HUES64 (cell line): ENCODE measurements at regions not wholly inside any gene's neighbourhood (a gene's known extent, or its start where the extent isn't known, plus 50 kb on each side); places are given as distances from the start of the nearest gene placed in this dataset.

Source experiments
- H3K27ac ChIP-seq: 2 replicates; pipeline ENCODE4 v1.7.0; 2013; ENCODE audit warnings: low read depth, low read length, inconsistent platforms
- H3K27me3 ChIP-seq: 2 replicates; pipeline ENCODE4 v1.6.1; 2013; ENCODE audit warnings: mild to moderate bottlenecking, low read length; ENCODE audit not compliant: insufficient read depth
- H3K36me3 ChIP-seq: 2 replicates; pipeline ENCODE4 v1.6.1; 2013; ENCODE audit warnings: mild to moderate bottlenecking, low read length; ENCODE audit not compliant: insufficient read depth
- H3K4me1 ChIP-seq: 2 replicates; pipeline ENCODE4 v1.6.1; 2013; ENCODE audit warnings: mild to moderate bottlenecking, low read length, moderate library complexity; ENCODE audit not compliant: insufficient read depth
- H3K4me3 ChIP-seq: 2 replicates; pipeline ENCODE4 v1.5.1; 2013; ENCODE audit warnings: mild to moderate bottlenecking, low read length, moderate library complexity
- H3K9ac ChIP-seq: 2 replicates; pipeline ENCODE4 v1.6.1; 2013; ENCODE audit warnings: mild to moderate bottlenecking, low read depth, low read length
- H3K9me3 ChIP-seq: 2 replicates; pipeline ENCODE4 v1.6.1; 2013; ENCODE audit warnings: low read depth, low read length; ENCODE audit not compliant: insufficient read depth
- WGBS: fragments of 150-250, 120-280 bp; methylation state at CpG from one replicate; pipeline ENCODE4 v1.1.7; 2013; ENCODE audit warnings: missing lambda C conversion rate; 5-methylcytosine and 5-hydroxymethylcytosine counted together

- Histone ChIP-seq H3K9me3 (no peaks in the 10 kb centered on the region), H3K4me3 (no peak overlapping the region), H3K36me3 (no peaks in the 10 kb centered on the region), H3K27me3 (peaks cover 4% of the 10 kb centered on the region; the same call in 1 of the 2 replicates), H3K4me1 (no peaks in the 10 kb centered on the region), H3K27ac (no peak overlapping the region), H3K9ac (no peak overlapping the region)
- 88% methylated on average over 2 of the region's 2 CpGs for WGBS
These were observed 436.6 kb upstream of the KLF12 start for GRCh38 chr13:74570834-74571233.

GRCh38 chr13:74570046-74570445 lies 435.8 kb upstream of the KLF12 start:
- no peaks in the 10 kb centered on the region for H3K36me3 ChIP-seq
- H3K4me1 ChIP-seq = no peaks in the 10 kb centered on the region
- no peak overlapping the region for H3K27ac ChIP-seq
- WGBS = 85% methylated on average over 1 of the region's 1 CpG
- 0 out of 2 replicates have a peak, but pooled peaks cover 4% of the 10 kb centered on the region for H3K27me3 ChIP-seq
- no peaks in the 10 kb centered on the region for H3K9me3 ChIP-seq
- no peak overlapping the region for H3K4me3 ChIP-seq
- no peak overlapping the region for H3K9ac ChIP-seq

GRCh38 chr13:74569251-74569650 lies 435.0 kb upstream of the KLF12 start:
- no peaks in the 10 kb centered on the region for H3K27me3 ChIP-seq
- WGBS = 0% methylated on average over 1 of the region's 1 CpG

GRCh38 chr13:74567485-74567884 lies 433.3 kb upstream of the KLF12 start:
- no peak overlapping the region for H3K9ac ChIP-seq
- no peaks in the 10 kb centered on the region for H3K27me3 ChIP-seq
- no peaks in the 10 kb centered on the region for H3K4me1 ChIP-seq
- H3K27ac ChIP-seq = no peak overlapping the region
- H3K36me3 ChIP-seq = no peaks in the 10 kb centered on the region
- H3K4me3 ChIP-seq = no peak overlapping the region
- WGBS = 100% methylated on average over 1 of the region's 3 CpGs
- H3K9me3 ChIP-seq = no peaks in the 10 kb centered on the region

More at GRCh38 chr13:74569251-74569650, 435.0 kb upstream of the KLF12 start:
- Histone ChIP-seq H3K9me3 (no peaks in the 10 kb centered on the region), H3K27ac (no peak overlapping the region), H3K4me1 (no peaks in the 10 kb centered on the region), H3K4me3 (no peak overlapping the region), H3K36me3 (no peaks in the 10 kb centered on the region), H3K9ac (no peak overlapping the region)

- Histone ChIP-seq H3K4me3 (no peak overlapping the region), H3K36me3 (no peaks in the 10 kb centered on the region), H3K27me3 (no peaks in the 10 kb centered on the region), H3K27ac (no peak overlapping the region), H3K9me3 (no peaks in the 10 kb centered on the region), H3K4me1 (no peaks in the 10 kb centered on the region), H3K9ac (no peak overlapping the region)
- WGBS = 94% methylated on average over 1 of the region's 1 CpG
These were observed 428.2 kb upstream of the KLF12 start for GRCh38 chr13:74562381-74562780.

- Histone ChIP-seq H3K4me1 (no peaks in the 10 kb centered on the region), H3K36me3 (no peaks in the 10 kb centered on the region), H3K4me3 (no peak overlapping the region), H3K9ac (no peak overlapping the region), H3K27ac (no peak overlapping the region), H3K9me3 (no peaks in the 10 kb centered on the region), H3K27me3 (no peaks in the 10 kb centered on the region)
These were observed 427.0 kb upstream of the KLF12 start for GRCh38 chr13:74561155-74561554.

- H3K4me1 ChIP-seq = no peaks in the 10 kb centered on the region
- H3K27ac ChIP-seq = no peak overlapping the region
- no peaks in the 10 kb centered on the region for H3K27me3 ChIP-seq
- H3K4me3 ChIP-seq = no peak overlapping the region
- no peak overlapping the region for H3K9ac ChIP-seq
- over 99% methylated on average over 4 of the region's 4 CpGs for WGBS
- no peaks in the 10 kb centered on the region for H3K36me3 ChIP-seq
- H3K9me3 ChIP-seq = no peaks in the 10 kb centered on the region
These were observed 426.1 kb upstream of the KLF12 start for GRCh38 chr13:74560325-74560724.

- 100% methylated on average over 1 of the region's 1 CpG for WGBS
These were observed 423.7 kb upstream of the KLF12 start for GRCh38 chr13:74557870-74558269.

GRCh38 chr13:74555651-74556420 lies 421.6 kb upstream of the KLF12 start:
- H3K9ac ChIP-seq = no peak overlapping the region
- no peaks in the 10 kb centered on the region for H3K27me3 ChIP-seq
- no peaks in the 10 kb centered on the region for H3K4me1 ChIP-seq
- 94% methylated on average over 9 of the region's 9 CpGs for WGBS
- H3K9me3 ChIP-seq = no peaks in the 10 kb centered on the region
- H3K36me3 ChIP-seq = no peaks in the 10 kb centered on the region
- H3K27ac ChIP-seq = no peak overlapping the region
- H3K4me3 ChIP-seq = no peak overlapping the region

More at GRCh38 chr13:74557870-74558269, 423.7 kb upstream of the KLF12 start:
- Histone ChIP-seq H3K36me3 (no peaks in the 10 kb centered on the region), H3K27me3 (no peaks in the 10 kb centered on the region), H3K27ac (no peak overlapping the region), H3K9me3 (no peaks in the 10 kb centered on the region), H3K4me1 (no peaks in the 10 kb centered on the region), H3K4me3 (no peak overlapping the region), H3K9ac (no peak overlapping the region)

- Histone ChIP-seq H3K4me1 (no peaks in the 10 kb centered on the region), H3K9me3 (no peaks in the 10 kb centered on the region), H3K36me3 (no peaks in the 10 kb centered on the region), H3K4me3 (no peak overlapping the region), H3K27me3 (no peaks in the 10 kb centered on the region), H3K27ac (no peak overlapping the region), H3K9ac (no peak overlapping the region)
- 95% methylated on average over 3 of the region's 3 CpGs for WGBS
These were observed 421.0 kb upstream of the KLF12 start for GRCh38 chr13:74555276-74555625.

GRCh38 chr13:74554569-74555275 lies 420.5 kb upstream of the KLF12 start:
- H3K4me3 ChIP-seq = no peak overlapping the region
- no peak overlapping the region for H3K27ac ChIP-seq
- H3K27me3 ChIP-seq = no peaks in the 10 kb centered on the region
- H3K9me3 ChIP-seq = no peaks in the 10 kb centered on the region
- H3K9ac ChIP-seq = no peak overlapping the region
- no peaks in the 10 kb centered on the region for H3K4me1 ChIP-seq
- no peaks in the 10 kb centered on the region for H3K36me3 ChIP-seq
- WGBS = 92% methylated on average over 8 of the region's 8 CpGs
